ENCODE measurements at regions not wholly inside any gene's neighbourhood (a gene's known extent, or its start where the extent isn't known, plus 50 kb on each side); places are given as distances from the start of the nearest gene placed in this dataset.
A peak's percentile ranks its signal among the peaks of the same experiment; 100 is the strongest.

GRCh38 chr2:47249157-47249900, 73.0 kb upstream of the CALM2 start:
- no peaks in the 10 kb centered on the region for H3K27me3 ChIP-seq (ENCODE audit: insufficient read depth, poor library complexity, severe bottlenecking)
- H3K36me3 ChIP-seq (ENCODE audit: low read depth), result no peaks in the 10 kb centered on the region
- ATAC-seq (ENCODE audit: low read depth) (peak; percentile 70), DNase-seq (ENCODE audit: low spot score) (no peak)
- peaks cover 22% of the 10 kb centered on the region for H3K4me1 ChIP-seq (ENCODE audit: insufficient read depth, poor library complexity, severe bottlenecking)
- no peak for TF ChIP-seq CTCF (IDR thresholded peaks at IDR 0.05; ENCODE audit: poor library complexity, severe bottlenecking)
- H3K9me3 ChIP-seq (ENCODE audit: severe bottlenecking), result no peaks in the 10 kb centered on the region
- no peak overlapping the region for H3K4me3 ChIP-seq (ENCODE audit: severe bottlenecking)
- peak overlapping the region; percentile 40 for H3K27ac ChIP-seq (ENCODE audit: poor library complexity, severe bottlenecking)

GRCh38 chr2:47243596-47244323, 67.4 kb upstream of the CALM2 start:
- no peaks in the 10 kb centered on the region for H3K4me1 ChIP-seq (ENCODE audit: insufficient read depth, poor library complexity, severe bottlenecking)
- no peaks in the 10 kb centered on the region for H3K27me3 ChIP-seq (ENCODE audit: insufficient read depth, poor library complexity, severe bottlenecking)
- H3K36me3 ChIP-seq (ENCODE audit: low read depth), result no peaks in the 10 kb centered on the region
- no peak overlapping the region for H3K4me3 ChIP-seq (ENCODE audit: severe bottlenecking)
- no peak overlapping the region for H3K27ac ChIP-seq (ENCODE audit: poor library complexity, severe bottlenecking)
- no peaks in the 10 kb centered on the region for H3K9me3 ChIP-seq (ENCODE audit: severe bottlenecking)
- ATAC-seq (ENCODE audit: low read depth), result no peak
- no peak for TF ChIP-seq CTCF (IDR thresholded peaks at IDR 0.05; ENCODE audit: poor library complexity, severe bottlenecking)
- DNase-seq (ENCODE audit: low spot score), result no peak

- H3K4me1 ChIP-seq (ENCODE audit: insufficient read depth, poor library complexity, severe bottlenecking), result no peaks in the 10 kb centered on the region
- no peak overlapping the region for H3K27ac ChIP-seq (ENCODE audit: poor library complexity, severe bottlenecking)
- no peak for TF ChIP-seq CTCF (IDR thresholded peaks at IDR 0.05; ENCODE audit: poor library complexity, severe bottlenecking)
- H3K9me3 ChIP-seq (ENCODE audit: severe bottlenecking), result no peaks in the 10 kb centered on the region
- no peaks in the 10 kb centered on the region for H3K36me3 ChIP-seq (ENCODE audit: low read depth)
- no peak for ATAC-seq (ENCODE audit: low read depth)
- H3K27me3 ChIP-seq (ENCODE audit: insufficient read depth, poor library complexity, severe bottlenecking), result no peaks in the 10 kb centered on the region
- DNase-seq (ENCODE audit: low spot score), result no peak
- H3K4me3 ChIP-seq (ENCODE audit: severe bottlenecking), result no peak overlapping the region
Observed at GRCh38 chr2:47241715-47242114, 65.4 kb upstream of the CALM2 start.

GRCh38 chr2:47239119-47239969, 63.0 kb upstream of the CALM2 start:
- H3K4me1 ChIP-seq (ENCODE audit: insufficient read depth, poor library complexity, severe bottlenecking), result no peaks in the 10 kb centered on the region
- ATAC-seq (ENCODE audit: low read depth) (no peak), DNase-seq (ENCODE audit: low spot score) (no peak)
- no peaks in the 10 kb centered on the region for H3K27me3 ChIP-seq (ENCODE audit: insufficient read depth, poor library complexity, severe bottlenecking)
- no peak overlapping the region for H3K4me3 ChIP-seq (ENCODE audit: severe bottlenecking)
- no peaks in the 10 kb centered on the region for H3K9me3 ChIP-seq (ENCODE audit: severe bottlenecking)
- no peak for TF ChIP-seq CTCF (IDR thresholded peaks at IDR 0.05; ENCODE audit: poor library complexity, severe bottlenecking)
- H3K36me3 ChIP-seq (ENCODE audit: low read depth), result no peaks in the 10 kb centered on the region
- no peak overlapping the region for H3K27ac ChIP-seq (ENCODE audit: poor library complexity, severe bottlenecking)
